HG02588 (cell line): ENCODE measurements at regions not wholly inside any gene's neighbourhood (a gene's known extent, or its start where the extent isn't known, plus 50 kb on each side); places are given as distances from the start of the nearest gene placed in this dataset.

Experiments used
- ATAC-seq: cut with Tn5 transposase; IDR thresholded peaks from one replicate; pipeline ENCODE4 v1.9.1; 2021; ENCODE audit warnings: mild to moderate bottlenecking, moderate library complexity; ENCODE audit not compliant: unreplicated experiment

DNA sequence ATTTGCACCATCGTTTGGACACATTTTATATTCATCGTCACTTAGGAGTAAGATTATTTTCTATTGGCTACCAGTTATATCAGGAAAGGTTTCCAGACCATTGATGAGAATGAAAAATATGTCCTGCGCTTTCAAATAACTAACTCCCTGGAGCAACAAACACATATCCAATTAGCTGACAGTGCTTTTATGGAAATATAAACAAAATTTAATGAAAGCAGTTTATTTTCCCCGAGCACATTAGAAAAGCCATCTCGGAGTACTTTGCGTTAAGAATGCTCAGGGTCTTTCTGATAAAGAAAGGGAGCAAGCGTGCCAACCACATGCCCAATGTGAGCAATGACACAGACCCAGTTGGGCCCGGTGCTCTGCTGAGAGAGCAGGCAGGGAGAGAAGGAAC, 85.1 kb upstream of the ZPBP start:
- ATAC-seq, result no peak

DNA sequence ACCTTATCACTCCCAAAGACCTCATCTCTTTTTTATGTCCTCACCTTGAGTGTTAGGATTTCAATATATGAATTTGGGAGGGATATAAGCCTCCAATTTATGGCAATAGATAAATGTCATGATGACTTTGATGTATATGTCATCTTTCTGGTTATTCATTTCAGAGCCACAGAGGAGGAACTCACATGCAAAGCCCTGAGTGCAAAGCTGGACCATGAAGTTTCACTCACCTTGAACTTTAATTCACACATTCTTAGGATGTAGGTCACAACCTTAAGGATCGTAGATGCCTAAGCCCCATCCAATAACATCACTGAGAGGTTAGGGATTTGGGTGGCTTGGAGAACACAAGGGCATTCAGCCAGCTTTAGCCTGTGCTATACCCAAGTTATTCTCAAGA, 81.9 kb upstream of the ZPBP start:
- no peak for ATAC-seq

GRCh38 chr7:50166997-50167965, 74.2 kb upstream of the ZPBP start:
- ATAC-seq, result no peak

DNA sequence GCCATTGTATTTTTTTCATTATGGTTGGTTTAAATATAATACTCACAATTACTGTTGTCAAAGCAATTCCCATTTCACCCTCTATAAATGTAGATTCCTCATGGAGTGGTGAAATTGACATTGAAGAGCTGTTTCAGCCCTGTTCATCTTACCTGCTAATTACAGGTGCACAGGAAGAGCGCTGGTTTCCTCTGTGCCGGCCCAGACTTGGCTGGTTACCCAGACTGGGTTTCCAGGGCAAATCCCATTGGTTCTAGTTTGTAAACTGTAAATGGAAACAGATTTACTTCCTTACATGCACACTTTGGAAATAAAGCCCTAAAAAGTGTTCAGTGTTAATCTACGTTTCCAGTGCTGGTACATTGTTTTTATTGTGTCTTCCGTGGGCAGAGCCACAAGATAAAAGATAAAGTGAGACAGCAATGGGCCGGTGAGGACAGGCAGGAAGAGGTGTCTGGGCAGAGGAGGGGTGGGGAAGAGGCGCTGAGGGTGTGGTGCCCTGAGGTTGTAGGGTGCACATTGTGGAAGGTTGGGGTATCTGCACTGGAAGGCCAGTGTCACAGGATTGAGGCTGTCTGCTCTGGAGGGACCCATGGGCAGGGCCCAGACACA, 71.6 kb upstream of the ZPBP start:
- ATAC-seq, result no peak

DNA sequence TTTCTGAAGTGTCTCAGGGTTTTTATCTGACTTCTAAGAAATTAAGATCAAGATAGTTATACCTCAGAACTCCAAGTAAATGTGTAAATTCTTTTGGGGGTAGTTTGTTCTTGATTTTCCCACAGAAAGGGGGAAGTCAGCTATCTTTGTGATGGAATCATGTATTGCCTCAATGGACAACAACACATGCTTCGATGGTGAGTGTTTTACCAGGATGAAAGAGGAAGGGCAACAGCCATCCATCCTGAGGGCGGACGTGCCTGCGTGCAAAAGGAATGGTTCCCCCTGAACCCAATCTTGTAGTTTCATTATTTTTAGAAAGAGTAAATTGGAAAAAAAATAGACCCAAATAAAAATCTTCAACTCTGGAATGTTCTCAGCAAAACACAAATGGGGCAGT, 67.2 kb upstream of the ZPBP start:
- ATAC-seq, result no peak

DNA sequence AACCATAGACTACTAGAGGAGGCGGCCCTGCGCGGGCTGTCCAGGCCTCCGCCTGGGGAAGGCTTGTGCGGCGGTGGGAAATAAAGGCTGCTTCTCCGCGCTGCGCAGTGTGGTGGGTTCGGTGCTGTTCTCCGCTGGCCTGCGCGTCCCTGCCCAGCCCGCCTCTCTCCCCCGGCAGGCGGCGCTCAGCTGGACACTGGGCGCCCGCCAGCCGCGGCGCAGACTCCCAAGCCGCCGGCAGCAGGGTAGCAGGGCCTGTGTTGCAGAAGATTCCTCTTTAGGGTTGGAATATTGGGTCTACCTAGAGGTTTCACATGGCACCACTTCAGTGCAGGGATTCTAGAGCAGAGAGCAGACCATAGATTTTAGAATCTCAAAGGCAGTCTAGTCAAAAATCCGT, 66.1 kb upstream of the ZPBP start:
- ATAC-seq, result no peak

GRCh38 chr7:50156706-50157105, 63.7 kb upstream of the ZPBP start:
- no peak for ATAC-seq

- ATAC-seq, result no peak
Measured at GRCh38 chr7:50156163-50156562, 63.1 kb upstream of the ZPBP start.

DNA sequence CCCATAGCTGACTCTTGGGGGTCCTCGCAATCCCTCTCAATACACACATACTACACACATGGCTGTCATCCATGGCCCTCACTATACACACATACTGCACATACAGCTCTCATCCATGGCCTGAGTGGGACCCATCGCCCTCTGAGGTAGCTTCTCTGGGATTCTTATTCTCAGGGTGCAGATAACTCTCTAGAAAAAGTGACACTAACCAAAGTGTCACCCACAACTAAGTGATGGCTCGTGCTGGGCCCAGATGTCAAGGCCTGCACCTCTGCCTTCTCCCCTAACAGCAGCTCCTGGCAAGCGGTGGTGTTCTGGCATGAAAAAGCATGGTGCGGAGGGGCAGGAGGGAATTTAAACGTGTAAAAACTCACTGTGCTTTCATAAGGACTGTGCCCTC, 62.7 kb upstream of the ZPBP start:
- ATAC-seq, result no peak

DNA sequence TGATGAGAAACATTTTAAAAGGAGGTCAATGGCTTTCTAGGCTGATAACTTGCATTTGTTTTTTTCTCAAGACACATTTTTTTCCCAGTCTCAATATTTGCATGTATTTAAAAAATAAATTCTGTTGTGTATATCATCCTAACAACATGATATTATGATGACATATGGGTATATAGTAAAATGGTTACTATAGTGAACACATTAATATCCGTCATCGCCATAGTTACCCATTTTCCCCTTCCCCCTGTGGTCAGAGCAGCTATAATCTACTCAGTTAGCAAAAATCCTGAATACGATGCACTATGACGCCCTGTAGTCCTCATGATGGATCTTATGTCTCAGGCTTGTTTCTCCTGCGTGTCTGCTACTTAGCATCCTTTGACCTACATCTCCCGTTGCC, 60.9 kb upstream of the ZPBP start:
- no peak for ATAC-seq

GRCh38 chr7:50153148-50153547, 60.1 kb upstream of the ZPBP start:
- ATAC-seq, result no peak

DNA sequence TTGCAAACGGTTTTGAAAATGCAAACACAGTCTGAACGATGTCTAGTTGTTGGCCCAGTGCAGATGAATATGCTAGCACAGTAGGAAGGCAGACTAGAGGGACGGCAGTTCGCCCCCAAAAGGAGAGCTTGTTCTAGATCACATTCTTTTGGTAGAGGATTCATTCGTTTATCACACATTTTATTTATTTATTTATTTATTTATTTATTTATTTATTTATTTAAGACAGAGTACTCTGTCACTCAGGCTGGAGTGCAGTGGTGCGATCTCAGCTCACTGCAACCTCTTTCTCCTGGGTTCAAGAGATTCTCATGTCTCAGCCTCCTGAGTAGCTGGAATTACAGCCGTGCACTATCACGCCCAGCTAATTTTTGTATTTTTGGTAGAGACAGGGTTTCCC, 59.4 kb upstream of the ZPBP start:
- ATAC-seq, result no peak

DNA sequence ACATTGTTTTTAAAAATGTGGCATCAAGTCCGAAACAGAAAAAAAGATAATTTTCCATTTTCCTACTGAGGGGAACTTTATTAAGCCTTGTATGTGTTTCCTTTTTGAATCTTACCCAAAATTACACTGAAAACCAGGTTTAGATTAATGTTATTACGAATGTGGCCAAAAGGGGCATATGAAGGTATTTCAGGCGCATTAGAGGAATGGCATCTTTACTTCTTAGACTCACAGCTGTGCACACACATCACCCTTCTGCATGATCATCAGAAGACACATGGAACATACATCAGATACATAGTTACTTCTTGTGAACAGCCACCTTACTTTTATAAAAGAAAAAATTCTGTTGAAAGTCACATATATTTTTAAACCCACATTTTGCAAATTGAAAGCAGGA, 58.6 kb upstream of the ZPBP start:
- no peak for ATAC-seq

- ATAC-seq, result no peak
Measured at GRCh38 chr7:50151001-50151400, 58.0 kb upstream of the ZPBP start.

DNA sequence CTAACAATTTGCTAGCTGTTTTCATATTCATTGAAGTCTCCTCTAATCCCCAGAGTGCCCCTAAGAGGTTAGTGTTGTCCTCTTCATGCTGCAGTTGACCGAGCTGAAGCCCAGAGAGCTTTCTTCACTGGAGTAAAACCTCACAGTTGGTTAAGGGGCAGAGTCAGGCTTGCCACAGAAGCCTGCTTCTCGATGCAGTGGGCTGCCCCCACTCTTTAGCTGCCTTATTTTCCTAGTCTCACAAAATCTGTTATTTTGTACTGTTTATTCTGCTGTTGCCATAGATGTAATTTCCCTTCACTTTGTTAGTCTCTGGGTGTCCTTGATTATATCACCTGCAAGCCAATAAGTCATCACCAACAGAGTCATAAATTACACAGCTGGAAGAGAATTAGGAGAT, 56.3 kb upstream of the ZPBP start:
- ATAC-seq, result no peak

DNA sequence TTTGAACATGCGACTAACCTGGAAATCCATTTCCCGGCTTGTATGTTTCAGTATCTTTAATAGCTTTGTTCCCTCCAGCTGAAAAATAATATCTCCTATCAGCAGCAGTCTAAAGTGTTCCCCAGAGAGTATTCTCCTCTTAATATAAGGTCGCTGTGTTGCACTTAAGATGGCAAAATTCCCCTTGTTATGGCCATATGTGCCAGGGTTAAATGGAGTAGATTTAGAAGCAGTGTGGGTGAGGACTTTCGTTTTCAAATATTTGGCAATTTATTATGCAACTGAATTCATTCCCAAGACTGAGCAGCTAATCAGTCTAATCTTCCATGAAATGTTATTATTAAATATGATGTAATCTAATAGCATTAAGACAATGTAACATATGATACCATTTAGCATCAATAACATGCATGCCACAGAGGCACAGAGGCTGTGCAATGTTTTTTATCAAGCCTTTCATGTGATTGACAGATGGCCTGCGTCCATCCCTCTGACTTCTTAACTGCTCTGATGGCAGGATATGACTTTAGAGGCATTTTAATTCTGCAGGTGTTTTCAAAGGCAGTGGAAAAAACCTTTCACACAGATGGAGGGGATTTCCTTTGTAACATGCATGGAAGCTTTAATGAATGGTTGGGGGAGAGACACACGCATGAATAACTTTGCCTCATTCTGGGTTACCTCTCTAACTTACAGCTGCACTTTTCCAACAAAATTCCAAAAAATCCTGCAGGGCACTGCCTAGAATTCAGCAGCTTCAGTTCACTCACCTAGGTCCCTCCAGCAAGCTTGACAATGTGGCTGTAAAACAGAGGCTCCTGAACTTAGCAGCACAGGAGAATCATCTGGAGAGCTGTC, 55.1 kb upstream of the ZPBP start:
- peak; percentile 50 for ATAC-seq

DNA sequence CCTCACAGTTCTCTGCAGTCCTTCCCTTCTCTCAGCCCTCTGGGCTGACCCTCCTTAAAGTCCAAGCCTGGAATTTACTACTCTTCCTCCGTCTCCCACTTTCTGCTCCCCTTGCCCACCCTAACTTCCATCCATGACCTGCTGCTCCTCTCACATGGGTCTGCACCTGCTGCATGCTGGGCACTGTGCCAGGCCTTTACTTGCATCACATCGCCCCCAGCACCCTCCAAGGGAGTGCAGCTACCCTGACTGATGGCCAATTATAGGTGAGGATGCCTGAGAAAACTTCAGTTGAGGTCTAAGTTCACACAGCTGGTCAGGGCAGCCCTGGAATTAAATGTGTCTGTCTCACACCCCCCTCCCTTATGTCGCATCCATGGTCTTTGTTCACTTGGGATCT, 53.6 kb upstream of the ZPBP start:
- ATAC-seq, result no peak

DNA sequence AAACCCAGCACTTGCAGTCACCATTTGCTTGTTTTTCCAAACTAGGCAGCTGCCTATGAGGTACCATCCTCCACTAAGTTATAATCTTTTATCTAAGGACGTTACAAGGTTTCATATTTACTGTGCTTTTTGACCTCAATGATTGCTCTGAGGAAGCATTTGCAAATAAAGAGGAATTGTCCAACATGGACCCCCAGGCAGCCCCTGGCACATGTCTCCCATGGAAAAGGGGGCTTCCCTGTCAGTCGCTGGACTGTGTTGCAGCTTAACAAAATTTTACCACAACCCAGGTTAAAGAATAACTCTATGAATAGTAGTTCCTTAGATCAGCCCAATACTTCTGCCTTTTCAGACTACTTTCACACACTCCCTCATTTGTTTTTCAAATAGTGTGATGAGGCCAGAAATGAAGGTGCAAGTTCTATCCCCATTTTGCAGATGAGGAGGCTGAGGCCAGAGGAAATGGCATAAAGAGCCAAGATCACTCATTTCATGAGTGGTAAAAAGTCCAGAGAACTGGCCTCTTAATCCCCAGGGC, 52.8 kb upstream of the ZPBP start:
- peak; percentile 52 for ATAC-seq

DNA sequence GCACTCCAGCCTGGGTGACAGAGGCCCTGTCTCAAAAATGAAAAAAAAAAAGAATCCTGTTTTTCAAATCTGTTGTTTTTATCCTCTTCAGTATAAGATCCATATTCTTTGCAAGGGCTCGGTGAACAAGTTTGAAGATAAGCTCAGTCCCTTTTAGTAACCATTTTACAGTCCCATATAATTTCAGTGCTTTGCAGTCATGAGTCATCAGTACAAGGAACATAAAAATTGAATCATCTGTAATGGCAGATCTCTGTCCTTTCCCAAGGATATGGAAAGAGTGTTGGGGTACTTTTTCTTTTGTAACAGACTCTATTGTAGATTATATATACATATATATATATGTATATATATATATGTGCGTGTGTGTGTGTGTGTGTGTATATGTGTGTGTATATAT, 52.2 kb upstream of the ZPBP start:
- no peak for ATAC-seq
